T follicular helper cell (primary cell): ENCODE measurements at regions not wholly inside any gene's neighbourhood (a gene's known extent, or its start where the extent isn't known, plus 50 kb on each side); places are given as distances from the start of the nearest gene placed in this dataset.
"Not testable (repeated sequence)": the region's sequence is repeated elsewhere in the genome, so short reads cannot be mapped to it uniquely, and the experiment has no call there.

Experiments
- DNase-seq: peaks from one replicate; pipeline ENCODE4 v3.0.0-alpha.2; 2020; ENCODE audit warnings: low read depth

DNA sequence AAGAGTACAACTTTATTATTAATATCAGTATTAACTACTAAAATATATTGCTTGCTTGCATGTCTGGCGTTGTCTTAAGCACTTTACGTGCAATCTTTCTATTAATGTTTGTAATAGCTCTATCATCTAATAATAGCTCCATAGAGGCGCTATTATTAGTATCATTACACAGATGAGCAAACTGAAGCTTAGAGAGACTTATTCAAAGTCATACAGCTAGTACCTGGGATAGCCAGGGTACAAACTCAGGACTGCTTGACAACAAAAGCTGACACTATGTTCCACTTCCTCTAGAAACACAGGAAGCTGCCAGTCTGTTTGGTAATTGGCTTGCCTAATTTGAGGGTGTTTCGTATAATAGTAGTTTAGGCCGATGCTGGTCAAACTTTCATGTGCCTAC is 523.2 kb downstream of the RMST start:
- no peak for DNase-seq

DNA sequence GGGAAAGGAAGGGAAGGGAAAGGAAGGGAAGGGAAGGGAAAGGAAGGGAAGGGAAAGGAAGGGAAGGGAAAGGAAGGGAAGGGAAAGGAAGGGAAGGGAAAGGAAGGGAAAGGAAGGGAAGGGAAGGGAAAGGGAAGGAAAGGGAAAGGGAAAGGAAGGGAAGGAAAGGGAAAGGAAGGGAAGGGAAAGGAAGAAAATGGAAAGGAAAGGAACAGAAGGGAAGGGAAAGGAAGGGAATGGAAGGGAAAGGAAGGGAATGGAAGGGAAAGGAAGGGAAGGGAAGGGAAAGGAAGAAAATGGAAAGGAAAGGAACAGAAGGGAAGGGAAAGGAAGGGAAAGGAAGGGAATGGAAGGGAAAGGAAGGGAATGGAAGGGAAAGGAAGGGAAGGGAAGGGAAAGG is 526.0 kb downstream of the RMST start:
- DNase-seq, result not testable (repeated sequence)

DNA sequence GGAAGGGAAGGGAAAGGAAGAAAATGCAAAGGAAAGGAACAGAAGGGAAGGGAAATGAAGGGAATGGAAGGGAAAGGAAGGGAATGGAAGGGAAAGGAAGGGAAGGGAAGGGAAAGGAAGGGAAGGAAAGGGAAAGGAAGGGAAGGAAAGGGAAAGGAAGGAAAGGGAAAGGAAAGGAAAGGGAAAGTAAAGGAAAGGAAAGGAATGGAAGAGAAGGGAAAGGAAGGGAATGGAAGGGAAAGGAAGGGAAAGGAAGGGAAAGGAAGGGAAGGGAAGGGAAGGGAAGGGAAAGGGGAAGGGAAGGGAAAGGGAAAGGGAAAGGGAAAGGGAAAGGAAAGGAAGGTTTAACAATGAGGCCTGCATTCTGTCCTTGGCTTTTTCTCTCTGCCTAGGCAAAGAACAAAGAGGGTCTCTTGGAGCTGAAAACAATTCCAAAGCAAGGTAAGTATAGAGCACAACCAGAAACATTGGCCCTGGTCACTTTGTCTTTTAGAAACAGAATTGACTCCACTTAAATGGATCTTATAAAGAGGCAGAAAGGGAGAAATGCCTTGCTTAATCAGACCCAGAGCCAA is 525.9 kb upstream of the TMPO start:
- DNase-seq, result no peak

DNA sequence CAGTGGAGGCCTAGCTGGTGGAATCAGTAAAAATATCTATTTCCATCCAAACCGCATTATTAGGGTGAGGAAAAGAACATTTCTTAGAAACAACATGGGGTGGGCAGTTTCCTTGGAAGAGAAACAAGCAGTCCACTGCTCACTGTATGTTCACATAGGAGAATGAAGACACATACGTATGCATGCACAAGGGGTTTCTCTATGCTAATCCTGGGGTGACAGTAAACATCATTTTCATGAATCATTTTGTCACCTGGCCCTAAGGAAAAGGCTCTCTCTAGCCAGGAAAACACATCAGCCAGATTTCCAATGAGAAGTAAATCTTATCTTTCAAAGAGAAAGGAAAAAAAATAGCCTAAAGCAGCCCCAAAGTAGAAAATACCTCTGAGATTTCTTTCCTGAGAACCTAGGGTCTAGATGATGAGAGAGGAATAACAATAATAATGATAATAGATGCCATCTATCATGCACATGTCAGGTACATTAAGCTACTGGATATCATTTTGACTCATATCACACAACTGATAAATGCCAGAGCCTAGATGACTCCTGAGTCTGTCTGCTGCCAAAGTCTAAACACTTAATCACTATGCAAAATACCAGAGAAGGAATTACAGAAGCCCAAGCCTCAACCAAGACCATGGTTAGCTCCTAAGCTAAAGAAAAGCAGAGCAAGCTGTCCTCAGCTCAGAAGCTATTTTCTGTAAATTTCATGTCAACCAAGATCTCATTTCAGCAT is 520.5 kb upstream of the TMPO start:
- no peak for DNase-seq

DNA sequence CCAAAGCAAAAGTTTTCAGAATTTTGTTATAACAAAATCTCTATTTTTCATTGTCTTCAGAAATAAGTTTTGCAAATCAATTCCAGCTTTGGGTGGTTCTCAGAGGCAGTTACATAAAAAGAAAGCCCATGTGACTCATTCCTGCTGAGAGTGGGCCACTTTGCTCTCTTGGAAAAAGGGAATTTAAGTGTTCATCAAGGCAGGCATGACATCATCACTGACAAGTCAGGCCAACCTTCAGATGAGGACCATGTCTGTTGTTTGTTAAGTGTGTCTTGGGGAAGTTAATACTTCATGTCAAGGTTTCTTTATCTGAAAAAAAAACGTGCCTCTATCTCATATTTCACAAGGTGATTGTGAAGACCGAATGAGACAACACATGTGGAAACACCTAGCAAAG is 519.8 kb upstream of the TMPO start:
- DNase-seq, result no peak

DNA sequence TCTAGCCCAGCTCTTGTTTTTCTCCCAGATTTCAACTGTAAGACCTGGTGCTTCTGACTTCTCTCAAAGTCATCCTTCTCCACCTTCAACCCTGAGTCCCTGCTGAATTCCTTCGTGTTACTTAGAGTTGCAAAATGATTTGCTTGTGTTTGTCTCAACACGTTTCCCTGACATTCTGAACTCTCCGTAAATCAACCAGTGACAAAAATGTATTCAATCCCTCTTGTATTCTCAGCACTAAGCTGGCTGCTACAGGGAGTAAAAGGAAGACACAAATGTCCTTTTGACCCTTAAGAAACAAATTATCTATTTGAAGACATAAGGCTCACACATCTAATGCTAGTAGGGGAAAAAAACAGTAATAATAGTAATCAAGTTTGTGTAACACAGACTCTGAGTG is 514.0 kb upstream of the TMPO start:
- no peak for DNase-seq

DNA sequence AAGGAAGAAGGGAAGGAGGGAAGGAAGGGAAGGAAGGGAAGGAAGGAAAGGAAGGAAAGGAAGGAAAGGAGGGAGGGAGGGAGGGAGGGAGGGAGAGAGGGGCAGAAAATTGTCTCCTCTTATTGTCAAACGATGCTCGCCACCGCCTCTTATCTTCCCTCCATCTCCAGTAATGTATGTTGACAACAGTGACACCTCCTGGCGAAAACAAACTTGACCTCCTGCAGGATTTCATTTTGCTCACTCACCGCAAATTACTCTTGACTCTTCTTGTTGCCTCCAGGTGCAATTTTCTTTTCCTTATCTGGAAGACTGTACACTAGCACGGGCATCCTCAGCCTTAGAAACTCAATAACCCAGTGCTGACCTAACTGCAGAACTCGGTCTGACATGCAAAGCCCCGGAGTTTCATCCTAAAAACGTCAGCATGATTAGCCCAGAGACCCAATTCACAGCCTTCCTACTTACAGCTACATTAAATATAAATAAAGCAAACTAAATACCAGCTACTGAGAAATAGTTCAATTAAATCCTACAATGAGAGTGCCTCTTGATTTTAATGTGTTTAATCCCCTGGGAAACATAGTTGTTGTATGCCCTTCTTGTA is 512.4 kb upstream of the TMPO start:
- no peak for DNase-seq

DNA sequence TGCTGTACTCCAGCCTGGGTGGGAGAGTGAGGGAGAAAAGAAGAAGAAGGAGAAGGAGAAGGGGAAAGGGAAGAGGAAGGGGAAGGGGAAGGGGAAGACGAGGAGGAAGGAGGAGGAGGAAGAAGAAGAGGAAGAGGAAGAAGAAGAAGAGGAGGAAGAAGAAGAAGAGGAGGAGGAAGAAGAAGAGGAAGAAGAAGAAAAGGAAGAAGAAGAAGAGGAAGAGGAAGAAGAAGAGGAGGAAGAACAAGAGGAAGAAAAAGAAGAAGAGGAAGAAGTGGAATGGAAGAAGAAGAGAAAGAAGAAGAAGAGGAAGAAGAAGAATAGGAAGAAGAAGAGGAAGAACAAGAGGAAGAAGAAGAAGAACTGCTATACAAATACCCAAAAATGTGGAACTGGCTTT is 507.4 kb upstream of the TMPO start:
- DNase-seq, result no peak

DNA sequence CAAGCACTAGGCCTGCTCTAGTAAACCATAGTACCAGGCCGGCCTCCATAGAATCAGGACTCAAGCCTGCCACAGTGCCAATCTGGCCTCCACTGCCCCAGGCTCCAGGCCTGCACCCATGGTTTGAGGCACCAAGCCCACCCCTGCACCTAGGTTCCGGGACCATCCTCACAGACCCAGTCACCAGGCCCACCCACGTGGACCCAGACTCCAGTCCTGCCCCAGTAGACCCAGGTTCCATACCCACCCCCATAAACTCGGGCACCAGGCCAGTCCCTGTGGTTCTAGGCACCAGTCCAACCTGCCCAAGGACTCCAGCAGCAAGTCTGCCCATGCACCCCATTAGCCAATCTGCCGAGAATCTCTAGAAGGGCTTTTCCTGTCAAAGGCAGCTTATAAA is 501.8 kb upstream of the TMPO start:
- no peak for DNase-seq

DNA sequence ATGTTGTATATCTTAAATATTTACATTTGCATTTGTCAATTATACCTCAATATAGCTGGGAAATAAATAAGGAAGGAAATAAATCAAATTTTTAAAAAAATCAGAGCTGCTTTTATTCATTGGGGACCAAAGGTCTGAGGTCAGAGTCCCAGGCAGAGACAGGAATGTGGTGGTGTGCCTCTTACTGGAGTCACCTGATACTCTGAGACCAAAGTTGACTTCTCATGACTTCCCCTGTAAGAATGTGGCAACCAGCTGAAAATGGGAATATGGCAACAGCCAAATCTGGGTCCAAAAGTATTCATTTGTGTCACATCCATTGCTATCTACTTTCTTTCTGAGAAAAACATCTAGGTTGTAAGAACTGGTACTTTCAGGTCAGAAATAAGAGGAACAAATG is 496.6 kb upstream of the TMPO start:
- no peak for DNase-seq

DNA sequence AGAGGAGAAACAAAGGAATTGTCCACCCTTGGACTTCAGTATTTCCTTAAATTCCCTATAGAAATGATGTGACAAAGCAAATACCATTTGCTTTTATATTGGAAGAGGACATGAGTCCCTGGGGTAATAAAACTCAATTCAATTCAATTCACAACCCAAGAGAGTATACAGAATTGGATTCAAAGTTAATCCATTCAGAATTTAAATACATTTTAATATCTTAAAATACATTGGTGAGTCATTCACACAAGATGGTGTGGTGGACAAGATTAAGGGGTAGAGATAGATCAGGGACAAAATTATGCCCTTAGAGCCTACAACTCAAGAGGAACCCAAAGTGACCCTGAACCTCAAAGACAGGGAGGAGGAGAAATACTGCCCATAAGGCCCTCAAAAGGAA is 495.0 kb upstream of the TMPO start:
- DNase-seq, result no peak

DNA sequence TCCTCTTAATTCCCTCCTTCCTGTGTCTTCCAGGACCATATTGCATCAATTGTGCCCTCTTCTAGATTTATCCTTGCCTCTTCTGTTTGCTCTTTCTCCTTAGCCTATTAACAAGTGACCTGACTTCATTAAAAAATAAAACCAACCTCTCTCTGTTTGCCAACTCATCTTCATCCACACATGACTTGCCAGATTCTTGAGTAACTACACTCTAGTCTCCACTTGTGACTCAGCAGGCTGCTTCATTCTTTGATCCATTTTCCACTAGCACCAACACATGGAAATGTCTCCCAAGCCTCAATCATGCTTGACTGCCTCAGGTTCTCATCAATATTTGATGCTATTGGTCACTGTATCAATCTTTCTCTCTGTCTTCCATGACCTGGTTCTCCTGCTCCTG is 492.4 kb upstream of the TMPO start:
- DNase-seq, result no peak

DNA sequence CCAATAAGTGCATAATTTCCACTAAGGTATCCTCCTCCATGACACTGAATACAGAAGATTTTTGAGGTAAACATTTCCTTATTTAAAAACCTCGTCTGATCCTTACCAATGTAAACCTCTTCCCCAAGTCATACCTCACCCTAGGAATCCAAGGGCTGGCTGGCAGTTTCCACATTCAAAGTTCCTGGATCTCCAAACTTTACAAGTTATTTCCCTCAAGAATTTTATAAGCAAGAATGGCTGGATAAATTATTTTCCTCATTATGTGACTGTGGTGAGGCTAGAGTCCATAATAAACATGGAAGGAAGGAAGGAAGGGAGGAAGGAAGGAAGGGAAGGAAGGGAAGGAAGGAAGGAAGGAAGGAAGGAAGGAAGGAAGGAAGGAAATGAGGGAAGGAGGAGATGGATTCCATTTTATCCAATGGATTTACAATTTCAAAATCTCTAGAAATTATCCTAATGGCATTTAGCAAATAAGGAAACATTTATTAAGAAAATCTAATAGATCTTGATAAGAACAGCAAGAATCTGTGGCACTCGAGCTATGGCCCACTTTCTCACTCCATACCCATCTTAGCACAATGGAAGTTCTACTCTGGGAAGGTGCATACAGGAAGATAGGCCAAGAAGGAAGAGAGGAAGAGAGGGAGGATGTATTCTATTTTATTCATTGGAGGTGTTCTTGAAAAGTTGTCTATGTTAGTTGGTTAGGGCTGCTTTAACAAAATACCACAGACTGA is 477.8 kb upstream of the TMPO start:
- DNase-seq, result no peak

DNA sequence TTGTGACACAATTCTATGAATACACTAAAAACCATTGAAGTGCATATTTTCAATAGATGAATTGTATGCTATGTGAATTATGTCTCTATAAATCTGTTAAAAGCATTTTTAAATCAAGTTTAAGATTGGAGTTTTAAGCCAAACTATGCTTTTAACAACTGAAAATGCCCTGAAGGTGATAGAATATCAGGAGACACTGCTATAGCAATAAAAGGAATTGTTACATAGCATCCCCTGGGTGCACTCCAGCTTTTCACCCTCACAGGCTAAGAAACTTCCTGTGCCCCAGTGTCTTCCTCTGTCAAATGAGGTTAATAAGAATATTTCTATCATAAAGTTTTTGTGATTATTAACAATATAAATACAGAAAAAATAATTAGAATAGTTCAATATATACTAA is 472.7 kb upstream of the TMPO start:
- DNase-seq, result no peak

DNA sequence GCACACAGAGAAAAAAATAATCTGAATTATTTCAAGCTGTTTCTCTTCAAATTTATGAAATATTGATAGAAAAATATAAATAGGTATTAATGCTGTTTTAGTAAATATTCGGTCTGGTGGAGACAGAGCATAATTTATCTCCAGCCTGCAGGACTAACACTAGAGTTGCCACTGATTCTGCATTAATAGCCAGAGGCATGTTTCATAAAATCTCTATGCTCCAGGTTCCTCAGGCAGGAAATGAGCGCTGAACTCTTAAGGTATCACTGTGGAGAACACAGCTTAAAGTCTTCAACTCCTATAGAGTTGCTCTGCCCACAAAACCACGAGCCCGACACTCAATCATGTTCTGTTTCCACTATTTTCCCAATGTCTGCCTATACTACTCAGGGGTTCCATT is 470.0 kb upstream of the TMPO start:
- no peak for DNase-seq

DNA sequence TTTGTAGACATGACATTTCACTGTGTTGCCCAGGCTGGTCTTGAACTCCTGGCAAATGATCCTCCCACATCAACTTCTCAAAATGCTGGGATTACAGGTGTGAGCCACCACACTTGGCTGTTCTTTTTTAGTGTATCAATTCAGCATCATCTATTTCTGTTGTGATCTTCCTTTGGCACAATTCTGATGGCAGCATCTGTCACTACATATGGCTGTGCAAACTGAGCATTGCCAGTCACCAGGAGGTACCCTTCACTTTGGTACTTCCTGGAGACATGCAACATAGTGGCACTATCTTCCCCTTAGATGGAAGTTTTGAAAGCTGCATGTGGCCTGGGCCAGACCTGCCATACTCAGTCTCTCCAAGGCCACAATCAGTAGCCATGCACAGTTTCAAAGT is 467.1 kb upstream of the TMPO start:
- no peak for DNase-seq

DNA sequence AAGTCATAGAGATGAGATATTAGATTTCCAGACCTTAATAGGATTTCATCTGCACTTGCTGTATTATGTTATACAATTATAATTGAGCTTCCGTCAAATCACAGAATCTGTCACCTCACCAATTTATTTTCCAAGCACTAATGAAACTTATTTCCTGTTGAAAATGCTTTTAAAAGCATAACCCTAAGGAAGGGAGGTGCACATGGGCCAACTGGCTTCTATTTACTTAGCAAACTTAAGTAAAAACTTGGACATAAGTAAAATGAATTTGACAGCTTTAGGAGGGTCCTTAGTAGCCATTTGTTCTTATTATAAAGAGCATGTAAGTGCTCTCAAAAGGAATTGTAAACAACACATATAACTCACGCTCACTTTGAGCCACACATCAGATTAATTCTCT is 462.2 kb upstream of the TMPO start:
- no peak for DNase-seq

DNA sequence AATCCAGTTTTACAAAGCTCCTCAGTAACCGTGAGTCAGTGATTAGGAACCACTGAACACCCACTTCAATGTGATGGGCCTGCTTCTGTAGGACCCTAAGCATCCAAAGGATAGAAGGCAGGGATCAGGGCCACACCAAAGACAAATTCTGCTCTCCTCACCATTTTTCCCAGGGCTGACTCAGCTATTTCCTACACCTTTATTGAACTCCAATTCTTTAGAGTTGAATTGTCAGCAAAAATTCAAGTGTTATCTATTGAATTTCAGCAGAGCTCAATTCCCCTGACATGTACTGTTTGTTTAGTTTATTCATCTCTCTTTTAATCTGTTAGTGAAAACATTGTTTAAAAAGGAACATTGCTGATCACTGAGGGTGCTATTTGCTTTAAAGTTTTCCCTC is 457.7 kb upstream of the TMPO start:
- DNase-seq, result no peak

DNA sequence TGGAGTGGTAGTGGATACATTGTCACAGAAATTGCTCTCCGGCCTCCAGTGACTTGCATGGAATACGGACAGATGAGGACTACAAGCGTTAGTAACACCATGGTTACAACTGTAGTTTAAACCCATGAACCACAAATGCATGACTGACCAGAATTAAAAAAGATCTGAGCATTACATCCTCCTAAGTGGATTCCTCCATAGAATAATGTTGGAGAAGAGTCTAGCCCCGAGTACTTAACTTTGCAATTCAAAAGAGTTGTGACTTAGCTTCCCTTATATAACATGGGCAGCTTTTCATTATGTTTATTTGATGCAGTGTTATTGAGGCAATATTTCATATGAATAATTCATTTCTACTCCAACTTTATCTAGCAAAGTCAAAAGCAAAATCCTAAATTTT is 457.2 kb upstream of the TMPO start:
- no peak for DNase-seq

DNA sequence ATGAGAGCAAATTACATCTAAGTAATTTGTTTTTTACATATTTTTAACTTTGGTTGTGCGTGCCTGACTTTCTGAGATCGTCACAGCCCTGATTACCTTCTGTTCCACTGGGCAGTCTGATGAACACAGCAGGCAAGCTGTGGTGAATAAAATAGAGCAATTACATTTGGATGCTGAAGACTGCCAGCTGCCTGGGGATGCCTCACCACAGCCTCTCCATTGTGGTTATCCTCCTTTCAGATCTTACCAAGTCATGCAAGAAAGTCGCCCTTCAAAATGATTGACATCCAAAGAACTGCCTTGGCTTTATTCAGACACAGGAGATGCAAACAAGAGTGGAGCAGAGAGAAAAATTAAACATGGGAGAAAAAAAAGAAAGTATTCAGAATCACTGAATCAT is 456.6 kb upstream of the TMPO start:
- DNase-seq, result no peak

DNA sequence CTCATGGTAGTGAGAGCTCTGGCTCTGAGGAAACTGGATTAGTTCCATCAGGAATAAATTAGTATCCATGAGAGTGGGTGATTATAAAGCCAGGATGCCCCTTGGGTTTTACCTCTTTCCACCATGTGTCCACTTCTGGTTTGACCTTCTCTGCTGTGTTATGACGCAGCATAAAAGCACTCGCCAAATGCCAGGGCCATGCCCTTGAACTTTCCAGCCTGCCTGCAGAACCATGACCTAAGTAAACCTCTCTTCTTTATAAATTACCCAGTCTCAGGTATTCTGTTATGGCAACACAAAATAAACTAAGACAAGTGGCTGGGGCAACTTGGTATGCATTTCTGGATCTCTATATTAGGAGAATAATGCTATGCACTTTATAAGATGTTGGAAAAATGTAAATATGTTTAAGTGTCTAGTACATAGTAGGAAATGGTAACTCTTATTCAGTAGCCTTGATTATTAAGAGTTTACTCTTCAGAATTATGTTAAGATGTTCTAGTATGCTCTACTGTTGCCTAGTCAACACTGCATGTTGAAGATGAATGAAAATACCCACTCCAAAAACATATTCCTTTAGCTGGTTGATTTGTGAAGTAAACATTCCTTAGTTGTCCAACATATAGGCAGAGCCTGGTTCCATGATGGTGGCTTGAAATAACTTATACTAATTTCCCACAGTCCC is 455.6 kb upstream of the TMPO start:
- no peak for DNase-seq

DNA sequence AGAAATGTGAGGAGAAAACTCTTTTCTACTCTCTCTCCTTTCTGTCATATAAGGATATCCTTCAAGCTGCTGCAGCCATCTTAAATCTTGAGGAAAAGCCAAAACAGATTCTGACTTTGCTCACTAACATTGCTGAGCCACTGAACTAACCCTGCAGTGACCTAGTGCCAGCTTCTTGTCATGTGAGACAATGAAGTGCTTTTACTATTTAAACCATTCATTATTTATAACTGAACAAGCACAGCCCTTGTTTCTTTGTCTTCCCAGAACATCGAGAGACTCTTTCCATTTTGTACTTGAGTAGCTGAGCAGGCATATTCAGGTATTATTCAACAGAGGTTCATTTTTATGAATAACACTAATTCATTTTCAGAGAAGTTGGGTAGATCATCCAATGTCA is 455.0 kb upstream of the TMPO start:
- DNase-seq, result no peak
